Body of pancreas (tissue), 4 donors: ENCODE measurements at regions not wholly inside any gene's neighbourhood (a gene's known extent, or its start where the extent isn't known, plus 50 kb on each side); places are given as distances from the start of the nearest gene placed in this dataset.

Experiments
- ATAC-seq: fragments of 150-250 bp; one replicate; pipeline ENCODE4 v1.9.1; 2016
- DNase-seq, 4 donors: peaks; one replicate each; pipeline ENCODE4 v3.0.0-alpha.2; 2019
- H3K27ac ChIP-seq, 4 donors: fragments of 200-600 bp; sonication (generic); 1 replicate in 3 of 4; 2 replicates in 1 of 4; pipeline versions ENCODE4 v1.5.1 to v1.6.1; 2016 to 2019; ENCODE audit warnings: mild to moderate bottlenecking in 1 of 4, mixed read lengths in 1 of 4, moderate library complexity in 1 of 4
- H3K27me3 ChIP-seq, 2 donors: fragments of 200-600 bp; sonication (generic); one replicate each; pipeline ENCODE4 v1.6.0; 2016; ENCODE audit warnings: mild to moderate bottlenecking in 1 of 2
- H3K36me3 ChIP-seq, 2 donors: fragments of 200-600 bp; sonication (generic); replicated peaks in 1 of 2; 2 replicates each; pipeline ENCODE4 v1.5.1; 2016; ENCODE audit warnings: low read depth in 2 of 2; ENCODE audit not compliant: insufficient read depth in 1 of 2
- H3K4me1 ChIP-seq: fragments of 200-600 bp; sonication (generic); one replicate; pipeline ENCODE4 v1.6.0; 2016
- H3K4me3 ChIP-seq, 2 donors: fragments of 200-600 bp; sonication (generic); 1 replicate in 1 of 2; 2 replicates in 1 of 2; pipeline ENCODE4 v1.5.1; 2016 to 2019
- H3K9me3 ChIP-seq, 3 donors: fragments of 200-600 bp; sonication (generic); 1 replicate in 2 of 3; 2 replicates in 1 of 3; pipeline ENCODE4 v1.5.1; 2016
- CTCF ChIP-seq, 7 experiments: fragments of 450-650 bp in 4 of 7; fragments of 200-600 bp in 3 of 7; sonication (generic) in 3 of 7; IDR thresholded peaks; one replicate each; pipeline ENCODE4 v1.5.1; 2016 to 2019; ENCODE audit warnings: antibody characterized with exemption in 7 of 7
- POLR2A ChIP-seq, 3 donors: fragments of 450-650 bp; IDR thresholded peaks; one replicate each; pipeline ENCODE4 v1.6.1; 2016; ENCODE audit warnings: antibody characterized with exemption in 3 of 3, mild to moderate bottlenecking in 2 of 3
- WGBS, 2 donors: methylation state at CpG; one replicate each; pipeline ENCODE4 v1.1.5; 2017; 5-methylcytosine and 5-hydroxymethylcytosine counted together
- intact Hi-C: fragments of 100-400 bp; cut with DNase I; formaldehyde crosslinking; loops from one replicate; pipeline ENCODE4 v1.15.1; 2023

- no peaks in the 10 kb centered on the region for H3K4me1 ChIP-seq
- ATAC-seq (no peak), DNase-seq (no peak)
- 44 to 51% methylated on average over 4 of the region's 4 CpGs for WGBS, 2 donors
- no peak overlapping the region for H3K4me3 ChIP-seq
- no peaks in the 10 kb centered on the region for H3K36me3 ChIP-seq
- no peaks in the 10 kb centered on the region for H3K9me3 ChIP-seq
- TF ChIP-seq POLR2A (IDR thresholded peaks at IDR 0.05) (no peak), CTCF (IDR thresholded peaks at IDR 0.05) (no peak)
- intact Hi-C loops: no loop called here
- no peak overlapping the region for H3K27ac ChIP-seq
- no peaks in the 10 kb centered on the region for H3K27me3 ChIP-seq
Measured at GRCh38 chr19:31659897-31660210, 310.6 kb upstream of the TSHZ3 start.

GRCh38 chr19:31664096-31664495 lies 314.9 kb upstream of the TSHZ3 start:
- intact Hi-C loops: no loop called here
- ATAC-seq (no peak), DNase-seq (no peak)
- H3K27me3 ChIP-seq: no peaks in the 10 kb centered on the region
- no peak for TF ChIP-seq CTCF (IDR thresholded peaks at IDR 0.05)
- no peak for TF ChIP-seq POLR2A (IDR thresholded peaks at IDR 0.05)
- 80 to 83% methylated on average over 5 to 7 of the region's 7 CpGs for WGBS, 2 donors
- no peak overlapping the region for H3K27ac ChIP-seq
- H3K4me3 ChIP-seq: no peak overlapping the region
- H3K4me1 ChIP-seq: no peaks in the 10 kb centered on the region
- no peaks in the 10 kb centered on the region for H3K36me3 ChIP-seq
- H3K9me3 ChIP-seq: no peaks in the 10 kb centered on the region

GRCh38 chr19:31664997-31665396 lies 315.8 kb upstream of the TSHZ3 start:
- Histone ChIP-seq H3K27me3 (no peaks in the 10 kb centered on the region), H3K36me3 (no peaks in the 10 kb centered on the region), H3K4me3 (no peak overlapping the region), H3K9me3 (no peaks in the 10 kb centered on the region), H3K4me1 (no peaks in the 10 kb centered on the region), H3K27ac (no peak overlapping the region)
- ATAC-seq: no peak
- TF ChIP-seq POLR2A (IDR thresholded peaks at IDR 0.05) (no peak), CTCF (IDR thresholded peaks at IDR 0.05) (no peak)
- intact Hi-C loops: no loop called here
- no peak for DNase-seq
- 64 to 67% methylated on average over 6 of the region's 6 CpGs for WGBS, 2 donors

- Histone ChIP-seq H3K27me3 (no peaks in the 10 kb centered on the region), H3K4me1 (no peaks in the 10 kb centered on the region), H3K27ac (no peak overlapping the region), H3K4me3 (no peak overlapping the region), H3K9me3 (no peaks in the 10 kb centered on the region), H3K36me3 (no peaks in the 10 kb centered on the region)
- TF ChIP-seq CTCF (IDR thresholded peaks at IDR 0.05) (no peak), POLR2A (IDR thresholded peaks at IDR 0.05) (no peak)
- 49 to 67% methylated on average over 3 of the region's 3 CpGs for WGBS, 2 donors
- no peak for ATAC-seq
- intact Hi-C loops: no loop called here
- no peak for DNase-seq
Measured at GRCh38 chr19:31666126-31666525, 316.9 kb upstream of the TSHZ3 start.

- Histone ChIP-seq H3K4me1 (no peaks in the 10 kb centered on the region), H3K36me3 (no peaks in the 10 kb centered on the region), H3K4me3 (no peak overlapping the region), H3K27ac (no peak overlapping the region), H3K9me3 (no peaks in the 10 kb centered on the region), H3K27me3 (no peaks in the 10 kb centered on the region)
- ATAC-seq: no peak
- WGBS, 2 donors: 63 to 70% methylated on average over 4 of the region's 4 CpGs
- intact Hi-C loops: no loop called here
- no peak for DNase-seq
- no peak for TF ChIP-seq CTCF (IDR thresholded peaks at IDR 0.05)
- no peak for TF ChIP-seq POLR2A (IDR thresholded peaks at IDR 0.05)
Measured at GRCh38 chr19:31667106-31667505, 317.9 kb upstream of the TSHZ3 start.
